HepG2 (cell line): ENCODE measurements at regions not wholly inside any gene's neighbourhood (a gene's known extent, or its start where the extent isn't known, plus 50 kb on each side); places are given as distances from the start of the nearest gene placed in this dataset.

Experiments
- FOXO4 ChIP-seq: sonication (generic); formaldehyde crosslinking; conservative IDR thresholded peaks from 2 replicates; pipeline ENCODE4 v1.8.1; 2023; ENCODE audit warnings: missing genetic modification reagents
- GATA4 ChIP-seq: sonication (generic); IDR thresholded peaks from 2 replicates; pipeline ENCODE4 v1.6.1; 2016; ENCODE audit warnings: antibody characterized with exemption, low read depth, borderline replicate concordance
- GRHL1 ChIP-seq: sonication (generic); formaldehyde crosslinking; conservative IDR thresholded peaks from 2 replicates; pipeline ENCODE4 v1.8.0; 2022; ENCODE audit warnings: missing genetic modification reagents
- IRX3 ChIP-seq: sonication (generic); formaldehyde crosslinking; IDR thresholded peaks from 2 replicates; pipeline ENCODE4 v1.8.1; 2023; ENCODE audit warnings: mild to moderate bottlenecking, low read depth, missing genetic modification reagents, borderline replicate concordance
- MED13 ChIP-seq: sonication (generic); formaldehyde crosslinking; IDR thresholded peaks from 2 replicates; pipeline ENCODE4 v1.5.0; 2020; ENCODE audit warnings: missing genetic modification reagents
- MTA3 ChIP-seq: sonication (generic); formaldehyde crosslinking; IDR thresholded peaks from 2 replicates; pipeline ENCODE4 v1.4.0; 2020; ENCODE audit warnings: missing genetic modification reagents
- MXD4 ChIP-seq: IDR thresholded peaks from 2 replicates; pipeline ENCODE4 v1.6.1; 2016; ENCODE audit warnings: mild to moderate bottlenecking, missing biosample characterization, missing genetic modification reagents
- NCOA1 ChIP-seq: sonication (generic); formaldehyde crosslinking; IDR thresholded peaks from 2 replicates; pipeline ENCODE4 v1.9.0; 2021; ENCODE audit warnings: missing genetic modification reagents
- NR2F6 ChIP-seq, 2 experiments: IDR thresholded peaks; 2 replicates each; pipeline ENCODE4 v1.6.1; 2016; ENCODE audit warnings: antibody characterized with exemption in 1 of 2, mild to moderate bottlenecking in 1 of 2
- PHF8 ChIP-seq: sonication (generic); formaldehyde crosslinking; IDR thresholded peaks from 2 replicates; pipeline ENCODE4 v1.5.0; 2020; ENCODE audit warnings: missing genetic modification reagents
- SP140L ChIP-seq: sonication (generic); formaldehyde crosslinking; IDR thresholded peaks from 2 replicates; pipeline ENCODE4 v1.4.0; 2020; ENCODE audit warnings: missing genetic modification reagents, borderline replicate concordance
- TRAFD1 ChIP-seq: sonication (generic); formaldehyde crosslinking; IDR thresholded peaks from 2 replicates; pipeline ENCODE4 v1.5.1; 2020; ENCODE audit warnings: missing genetic modification reagents, mild to moderate bottlenecking, borderline replicate concordance
- ZBED4 ChIP-seq: sonication (generic); formaldehyde crosslinking; IDR thresholded peaks from 2 replicates; pipeline ENCODE4 v1.4.0; 2020; ENCODE audit warnings: missing genetic modification reagents, borderline replicate concordance
- ZNF496 ChIP-seq: sonication (generic); formaldehyde crosslinking; IDR thresholded peaks from 2 replicates; pipeline ENCODE4 v1.8.1; 2023; ENCODE audit warnings: mild to moderate bottlenecking, moderate library complexity, missing genetic modification reagents; ENCODE audit not compliant: insufficient replicate concordance
- ZNF574 ChIP-seq: sonication (generic); formaldehyde crosslinking; IDR thresholded peaks from 2 replicates; pipeline ENCODE4 v1.4.0; 2020; ENCODE audit warnings: missing genetic modification reagents
- ZNF782 ChIP-seq: sonication (generic); formaldehyde crosslinking; IDR thresholded peaks from 2 replicates; pipeline ENCODE4 v1.4.0; 2020; ENCODE audit warnings: missing genetic modification reagents, mild to moderate bottlenecking, borderline replicate concordance
- ZSCAN22 ChIP-seq: sonication (generic); formaldehyde crosslinking; IDR thresholded peaks from 2 replicates; pipeline ENCODE4 v1.4.0; 2020; ENCODE audit warnings: mild to moderate bottlenecking, missing genetic modification reagents

GRCh38 chr16:9316615-9317014 lies 225.2 kb downstream of the HAPSTR1 start (continued):
- TF ChIP-seq GRHL1 (no peak), TRAFD1 (CRISPR knock-in tag) (no peak), GATA4 (no peak), ZNF496 (CRISPR knock-in tag) (no peak), NCOA1 (CRISPR knock-in tag) (no peak), ZNF782 (no peak), MTA3 (CRISPR knock-in tag) (no peak), MED13 (no peak), IRX3 (CRISPR knock-in tag) (no peak), ZSCAN22 (CRISPR knock-in tag) (no peak), PHF8 (CRISPR knock-in tag) (no peak), ZNF574 (peak; percentile 95), NR2F6 (IDR thresholded peaks at IDR 0.05) (no peak), NR2F6 (CRISPR knock-in tag; IDR thresholded peaks at IDR 0.05) (peak; percentile 52; the same call in 1 of the 2 replicates), ZBED4 (no peak), MXD4 (CRISPR knock-in tag) (no peak), SP140L (CRISPR knock-in tag) (no peak), FOXO4 (no peak)
